Activated CD4-positive, alpha-beta T cell treated with anti-CD3 and anti-CD28 coated beads, Interleukin-2, amount 50 U/mL, for 24 hours (primary cell): ENCODE measurements at regions not wholly inside any gene's neighbourhood (a gene's known extent, or its start where the extent isn't known, plus 50 kb on each side); places are given as distances from the start of the nearest gene placed in this dataset.

Source experiments
- DNase-seq, 2 donors: peaks; one replicate each; pipeline ENCODE4 v3.0.0-alpha.2; 2020; ENCODE audit warnings: low read depth in 1 of 2, low spot score in 1 of 2

DNA sequence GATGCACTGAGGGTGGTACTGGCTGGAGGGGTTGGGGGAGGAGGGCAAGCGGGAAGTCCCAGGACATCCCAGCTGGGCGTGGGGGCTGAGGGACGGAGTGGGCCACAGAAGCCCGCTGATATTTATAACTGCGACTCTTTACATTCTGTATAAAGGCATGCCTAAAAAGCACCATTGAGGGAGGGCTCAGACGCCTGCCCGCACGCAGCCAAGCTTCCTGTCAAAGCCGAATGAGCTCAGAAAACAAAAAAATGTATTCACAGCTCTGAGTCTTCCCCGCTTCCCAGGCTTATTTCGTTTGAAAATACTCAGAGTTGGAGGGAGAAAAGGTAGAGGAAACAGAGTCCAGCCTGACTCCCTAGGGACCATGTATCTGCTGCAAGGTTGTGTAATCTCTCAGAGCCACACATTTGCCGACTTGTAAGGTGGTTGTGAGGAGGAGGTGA is 170.1 kb upstream of the HAAO start:
- DNase-seq: no peak

DNA sequence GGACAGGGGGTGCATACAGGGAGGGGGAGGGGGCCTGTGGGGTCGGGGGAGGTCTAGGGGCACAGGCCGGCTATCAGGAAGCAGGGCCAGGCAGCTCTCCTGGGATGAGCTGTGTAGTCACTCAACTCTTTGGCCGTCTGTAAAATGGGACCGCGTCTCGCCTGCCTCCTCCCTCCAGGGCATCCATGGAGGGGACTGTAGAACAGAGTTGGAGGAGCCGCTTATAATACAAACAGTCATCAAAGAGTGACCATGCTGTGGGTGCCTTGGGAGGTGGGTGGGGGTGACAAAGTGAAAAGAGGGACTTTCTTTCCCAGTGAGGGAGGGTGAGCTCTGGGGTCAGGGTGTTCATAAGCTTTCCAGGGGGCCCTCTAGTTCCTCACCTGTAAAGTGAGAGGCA is 169.6 kb upstream of the HAAO start:
- DNase-seq: no peak

DNA sequence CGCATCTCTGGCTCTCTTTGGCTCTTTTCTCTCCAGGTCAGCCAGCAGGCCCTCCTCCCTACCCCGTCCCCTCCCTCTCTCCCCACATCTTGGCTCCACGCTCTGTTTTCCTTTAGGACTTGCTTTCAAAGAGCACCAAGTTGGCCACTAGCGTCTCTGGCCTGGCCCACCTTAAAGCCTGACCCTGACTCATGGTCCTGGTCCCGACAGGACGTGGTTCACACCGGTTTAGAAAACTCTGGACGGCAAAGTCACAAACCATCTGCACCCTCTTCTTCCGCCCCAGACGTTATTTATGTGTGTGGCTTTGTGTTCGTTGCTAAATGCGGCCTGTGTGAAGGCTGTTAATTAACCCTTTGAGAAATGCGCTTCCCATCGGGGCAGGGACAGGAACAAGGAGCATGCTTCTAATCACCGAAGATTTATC is 169.0 kb upstream of the HAAO start:
- DNase-seq: no peak

DNA sequence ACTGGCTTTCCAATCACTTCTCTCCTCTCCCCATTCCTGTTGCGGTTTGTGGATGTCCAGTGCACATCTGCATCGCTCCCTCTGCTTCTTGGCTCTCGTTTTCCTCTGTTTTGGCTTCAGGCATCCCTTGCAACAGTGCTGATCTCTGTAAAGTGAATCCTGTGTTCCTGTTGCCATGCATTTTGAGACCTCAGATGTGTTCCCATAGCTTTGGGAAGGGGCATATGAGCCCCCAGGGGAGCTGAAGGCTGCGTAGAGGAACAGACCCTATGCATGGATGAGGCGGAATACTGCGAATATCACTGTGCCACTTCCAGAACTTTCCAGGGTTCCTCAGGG is 168.4 kb upstream of the HAAO start:
- DNase-seq: no peak

DNA sequence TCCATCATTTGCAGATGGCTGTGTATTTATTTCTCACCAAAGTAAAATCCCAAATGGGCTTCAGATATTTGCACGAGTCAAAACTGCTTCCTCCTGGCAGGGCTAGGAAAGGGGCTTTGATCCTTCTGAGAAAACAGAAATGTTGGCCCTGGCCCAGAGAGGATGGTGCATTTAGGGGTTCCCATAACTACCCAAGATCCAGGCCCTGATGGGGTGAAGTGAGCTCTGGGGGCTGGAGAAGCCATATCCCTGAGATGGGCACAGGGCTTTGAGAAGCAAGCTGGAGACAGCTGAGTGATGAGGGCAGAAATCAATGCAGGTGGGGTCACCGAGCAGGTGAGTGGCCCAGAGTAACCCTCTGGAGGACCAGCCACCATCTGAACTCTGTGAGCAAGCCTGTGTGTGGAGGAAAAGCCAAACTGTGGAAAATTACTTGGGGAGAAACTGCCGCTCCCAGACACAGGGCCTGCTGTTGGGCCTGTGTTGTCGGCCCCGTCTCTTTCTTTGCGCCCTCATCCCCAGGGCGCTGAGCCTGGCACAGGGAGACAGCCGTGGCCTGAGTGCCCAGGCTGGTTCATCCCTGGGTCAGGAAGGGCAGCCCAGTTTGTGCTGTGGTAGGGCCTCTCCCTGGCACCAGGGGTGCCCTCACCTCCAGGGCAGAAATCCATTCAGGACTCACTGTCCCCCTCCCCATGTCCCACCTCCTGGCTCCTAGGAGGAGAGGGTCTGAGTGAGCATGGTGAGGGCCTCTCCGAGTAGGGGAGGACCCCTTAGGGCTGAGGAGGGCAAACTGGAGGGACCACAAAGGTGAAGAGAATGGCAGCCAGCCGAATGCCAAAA is 167.8 kb upstream of the HAAO start:
- no peak for DNase-seq

DNA sequence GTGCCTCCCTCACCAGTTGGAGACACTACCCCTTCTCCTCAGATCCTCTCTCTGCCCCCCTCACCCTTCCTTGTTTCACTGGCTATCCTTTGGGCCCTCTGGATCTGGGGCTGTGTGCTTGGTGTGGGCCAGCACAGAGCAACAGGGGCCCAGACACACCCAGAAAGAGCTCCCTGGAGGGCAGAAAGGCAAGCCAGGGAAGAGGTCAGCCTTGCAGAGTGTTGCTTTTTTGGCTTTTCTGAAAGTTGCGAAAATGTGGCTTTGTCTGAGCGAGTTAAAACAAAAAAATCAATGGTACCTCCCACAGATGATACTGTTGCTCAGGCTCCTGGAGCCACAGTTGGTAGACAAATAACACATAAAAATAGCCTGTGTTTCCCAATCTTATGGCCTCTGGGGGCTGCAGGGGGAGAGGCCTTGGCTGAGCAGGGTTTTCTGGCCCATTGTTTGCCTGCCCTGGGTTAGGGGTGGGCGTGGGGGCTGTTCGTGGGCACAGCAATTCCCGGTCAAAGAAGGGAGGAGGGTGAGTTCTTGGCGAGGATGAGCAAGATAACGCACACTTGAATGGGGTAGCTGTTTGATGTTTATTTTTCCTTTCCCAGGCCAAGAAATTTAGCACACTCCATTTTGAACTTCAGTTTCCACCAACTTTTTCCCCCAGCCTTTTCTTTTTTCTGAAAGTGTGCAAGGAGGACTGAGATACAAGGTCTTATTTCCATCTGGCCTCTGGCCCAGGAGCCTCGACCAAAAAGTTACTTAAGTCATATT is 167.0 kb upstream of the HAAO start:
- no peak for DNase-seq

DNA sequence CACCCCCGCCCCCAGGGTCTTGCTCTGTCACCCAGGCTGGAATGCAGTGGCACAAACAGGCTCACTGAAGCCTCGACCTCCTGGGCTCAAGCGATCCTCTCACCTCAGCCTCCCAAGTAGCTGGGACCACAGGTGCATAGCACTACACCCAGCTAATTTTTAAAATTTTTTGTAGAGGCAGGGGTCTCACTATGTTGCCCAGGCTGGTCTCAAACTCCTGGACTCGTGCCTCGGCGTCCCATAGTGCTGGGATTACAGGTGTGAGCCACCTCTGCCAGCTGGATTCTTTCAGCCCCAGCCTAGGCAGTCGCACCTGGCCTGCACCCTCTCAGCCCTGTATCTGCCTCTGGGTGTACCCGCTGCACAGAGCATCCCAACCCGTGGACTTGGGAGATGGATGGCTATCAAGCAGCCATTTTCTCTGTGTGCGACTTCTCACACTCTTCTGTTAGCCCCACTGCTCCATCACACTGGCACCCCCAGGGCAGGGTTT is 166.4 kb upstream of the HAAO start:
- DNase-seq: no peak

DNA sequence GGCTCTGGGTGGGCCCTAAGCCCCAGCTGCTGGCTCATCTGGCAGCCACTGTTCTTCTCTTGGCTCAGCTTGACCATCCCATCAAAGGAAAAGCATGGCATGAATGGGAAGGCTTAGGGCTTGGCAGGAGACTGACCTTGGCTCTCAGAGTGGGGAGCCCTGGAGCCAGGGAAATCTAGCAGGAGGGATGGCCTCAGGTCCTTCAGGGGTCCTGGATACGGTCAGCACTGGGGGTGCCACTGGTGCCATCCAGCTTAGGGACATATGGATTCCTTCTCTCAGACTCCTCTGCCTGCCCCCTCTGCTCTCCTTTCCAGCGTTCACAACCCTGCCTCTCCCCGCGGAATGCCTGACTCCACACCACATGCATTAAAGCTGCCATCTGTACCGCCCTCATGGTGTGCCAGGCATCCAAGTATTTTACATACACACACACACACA is 165.5 kb upstream of the HAAO start:
- no peak for DNase-seq

DNA sequence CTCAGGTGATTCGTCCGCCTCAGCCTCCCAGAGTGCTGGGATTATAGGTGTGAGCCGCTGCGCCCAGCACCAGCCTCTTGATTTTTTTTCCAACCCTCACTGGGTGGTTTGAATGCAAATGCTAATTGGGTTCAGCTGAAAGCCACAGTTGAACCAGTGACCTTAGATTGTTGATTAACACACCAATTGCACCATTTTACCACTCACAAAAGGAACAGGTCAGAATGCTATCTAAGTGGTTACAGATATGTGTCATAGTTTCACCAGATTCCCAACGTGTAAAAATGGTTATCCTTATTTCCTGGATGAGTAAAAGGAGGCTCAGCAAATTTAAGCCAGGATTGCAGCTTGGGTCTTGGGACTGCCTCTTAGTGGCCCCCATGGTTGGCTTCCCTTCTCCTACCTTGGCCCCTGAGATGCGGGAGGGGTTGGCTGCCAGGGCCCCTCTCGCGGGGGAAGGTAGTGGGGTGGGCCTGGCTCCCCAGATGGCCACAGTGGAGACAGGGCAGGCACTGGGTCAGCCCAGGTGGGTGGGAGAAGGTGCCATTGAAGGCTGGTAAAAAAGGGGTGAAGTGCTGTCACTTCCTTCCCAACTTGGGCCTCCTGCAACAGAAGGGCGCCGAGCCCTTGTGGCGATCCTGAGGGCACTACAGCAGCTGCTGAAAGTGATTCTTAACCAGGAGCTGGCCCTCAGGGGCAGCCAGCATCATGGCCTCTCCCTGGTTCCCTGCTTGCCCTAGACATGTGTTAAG is 164.9 kb upstream of the HAAO start:
- DNase-seq: no peak

DNA sequence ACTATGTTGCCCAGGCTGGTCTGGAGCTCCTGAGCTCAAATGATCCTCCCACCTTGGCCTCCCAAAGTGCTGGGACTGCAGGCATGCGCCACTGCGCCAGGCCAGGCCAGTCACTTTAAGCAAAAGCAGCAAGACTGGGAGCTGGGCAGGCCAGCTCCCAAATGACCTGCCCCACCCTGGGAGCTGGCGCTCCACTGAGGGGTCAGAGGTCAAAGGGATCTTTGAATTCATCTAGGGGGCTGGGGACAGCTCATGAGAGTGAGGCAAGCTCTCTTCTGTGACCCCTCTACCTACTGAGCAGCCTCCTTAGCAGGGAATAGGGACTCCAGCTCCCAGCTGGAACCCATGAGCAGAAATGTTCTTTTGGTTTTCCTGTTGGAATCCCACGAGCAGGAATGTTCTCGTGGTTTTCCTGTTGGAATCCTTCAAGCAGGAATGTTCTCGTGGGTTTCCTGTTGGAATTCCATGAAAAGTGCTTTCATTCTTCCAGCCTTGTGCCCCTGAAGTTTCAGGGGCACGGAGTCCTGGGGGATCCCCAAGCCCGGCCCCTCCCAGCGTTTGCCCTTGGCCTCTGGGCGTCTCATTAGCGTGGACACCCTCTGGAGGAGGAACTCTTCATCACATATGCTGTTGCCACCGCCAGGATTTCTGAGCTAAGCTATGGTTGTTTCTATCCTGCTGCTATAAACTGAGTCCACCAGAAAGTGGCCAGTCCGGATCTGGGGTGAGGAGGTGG is 162.0 kb upstream of the HAAO start:
- no peak for DNase-seq

DNA sequence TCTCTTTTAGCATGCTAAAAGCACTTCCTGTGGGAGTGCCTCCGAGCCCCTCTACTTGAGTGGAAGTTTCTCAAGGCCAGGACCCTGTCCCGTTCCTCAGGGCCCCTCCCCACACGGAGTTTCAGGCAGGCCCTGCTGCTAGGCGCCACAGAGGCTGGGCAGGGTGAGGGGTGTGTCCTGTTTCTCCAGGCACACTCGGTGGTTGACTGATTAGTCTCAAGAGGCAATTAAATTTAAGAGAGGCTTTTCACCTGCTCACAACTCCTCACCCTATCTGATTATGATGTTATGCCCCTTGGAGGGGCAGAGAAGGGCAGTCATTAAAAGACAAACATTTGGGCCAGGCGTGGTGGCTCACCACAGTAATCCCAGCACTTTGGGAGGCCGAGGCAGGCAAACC is 160.8 kb upstream of the HAAO start:
- DNase-seq: no peak

DNA sequence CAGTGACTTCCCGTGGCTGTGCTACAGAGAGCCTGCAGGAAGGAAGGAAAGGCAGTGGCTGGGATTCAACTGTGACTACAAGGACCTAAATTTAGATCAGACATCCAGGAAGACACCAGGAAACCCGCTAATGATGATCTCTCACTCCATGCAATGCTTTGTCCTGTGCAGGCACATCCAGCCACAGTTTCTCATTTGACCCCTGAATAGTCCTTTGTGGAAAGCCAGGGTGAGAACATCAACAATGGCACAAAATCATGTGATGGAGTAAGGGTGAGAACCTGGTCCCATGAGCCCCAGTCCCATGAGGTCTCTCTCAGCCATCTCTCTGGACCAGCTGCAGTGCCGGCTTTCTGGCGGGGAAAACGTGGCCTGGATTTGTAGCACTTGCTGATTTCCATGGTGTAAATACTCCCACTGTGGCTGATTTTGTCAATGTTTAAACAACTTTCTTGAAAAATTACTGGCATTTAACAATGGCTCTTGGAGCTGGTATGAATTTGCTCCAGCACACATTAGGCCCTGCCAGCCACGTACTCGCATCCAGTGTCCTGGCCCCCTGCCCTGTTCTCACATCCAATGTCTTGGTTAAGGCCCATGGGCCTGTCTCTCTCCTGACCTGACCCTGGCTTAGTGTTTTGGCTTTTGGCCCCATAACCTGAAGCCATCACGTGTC is 159.0 kb upstream of the HAAO start:
- no peak for DNase-seq

DNA sequence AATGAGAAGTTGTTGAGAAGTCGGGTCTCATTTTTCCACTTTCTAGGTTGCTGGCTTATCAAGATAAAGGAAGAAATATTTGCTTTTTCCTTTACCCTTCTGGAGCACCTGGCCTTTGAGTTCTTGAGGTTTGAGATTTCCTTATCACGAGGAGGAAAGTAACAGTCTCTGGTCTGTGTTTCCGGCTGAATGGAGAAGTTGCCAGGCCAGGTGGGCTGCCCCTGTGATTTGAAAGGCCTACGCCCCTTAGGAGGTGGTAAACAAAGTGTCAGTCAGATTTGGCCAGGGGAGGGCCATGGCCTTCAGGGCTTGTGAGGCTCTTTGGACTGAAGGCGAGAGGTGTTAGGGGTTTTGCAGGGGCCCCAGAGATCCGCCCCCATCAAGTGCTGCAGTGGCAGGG is 156.7 kb upstream of the HAAO start:
- no peak for DNase-seq

DNA sequence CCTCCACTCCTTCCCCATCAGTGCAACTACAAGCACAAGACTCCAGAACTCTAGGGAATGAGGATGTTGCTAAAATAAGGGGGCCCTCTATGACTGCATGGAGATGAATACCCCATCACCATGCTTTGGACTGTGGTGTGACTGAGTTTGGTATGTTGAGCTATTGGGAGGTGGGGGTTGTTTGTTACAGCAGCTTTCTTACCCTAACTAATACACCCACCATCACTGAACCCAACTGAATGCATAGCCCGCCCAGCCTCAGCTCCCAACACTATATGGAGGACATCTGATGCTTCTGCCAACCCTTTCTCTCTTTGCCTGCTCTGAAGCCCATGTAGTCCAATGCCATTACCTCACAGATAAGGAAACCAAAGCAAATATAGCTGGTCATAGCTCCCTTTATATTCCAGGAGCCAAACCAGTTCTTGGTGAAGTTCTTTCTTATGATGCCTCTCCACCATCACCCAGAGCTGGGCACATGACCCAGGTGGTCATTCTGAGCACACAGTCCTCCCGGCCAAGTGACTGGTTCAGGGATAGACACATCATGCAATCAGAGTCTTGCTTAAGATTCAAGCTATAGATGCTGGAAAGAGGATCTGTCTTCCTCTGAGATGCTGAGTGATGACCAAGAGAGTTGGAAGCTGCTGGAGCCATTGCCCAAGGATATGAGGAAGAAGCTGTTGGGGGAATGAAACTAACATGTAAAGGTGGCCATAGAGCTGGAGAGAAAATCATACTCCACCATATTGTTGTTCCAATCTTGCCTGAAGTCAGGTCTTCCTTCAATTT is 155.6 kb upstream of the HAAO start:
- no peak for DNase-seq

DNA sequence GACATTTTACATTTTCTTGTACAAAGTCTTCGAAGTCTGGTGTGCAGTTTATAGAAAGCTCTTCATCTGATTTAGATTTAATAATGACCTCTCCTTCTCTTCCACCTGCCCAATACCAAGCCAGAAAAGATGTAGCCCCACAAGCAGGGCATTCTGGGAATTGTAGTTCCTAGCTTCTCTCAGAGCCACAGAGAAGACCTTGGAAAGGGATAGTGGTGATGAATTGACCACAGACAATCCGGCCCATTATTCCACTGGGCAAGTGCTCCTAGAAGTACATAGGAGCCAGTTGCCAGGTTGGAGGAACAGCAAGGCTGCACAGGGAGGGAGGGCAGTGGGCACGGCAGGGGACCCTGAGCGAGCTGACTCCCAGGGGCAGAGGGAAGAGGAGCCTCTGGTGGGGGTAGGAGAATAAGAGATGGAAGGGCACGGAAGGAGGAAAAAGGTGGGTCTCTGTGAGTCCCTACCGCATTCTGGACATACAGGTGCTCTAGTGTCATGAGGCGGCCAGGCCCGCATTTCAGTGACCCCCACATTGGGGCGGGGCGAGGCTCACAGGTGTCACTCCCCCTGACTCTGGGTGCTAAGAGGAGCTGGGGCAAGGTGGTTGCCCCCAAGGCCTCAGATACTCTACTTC is 152.5 kb upstream of the HAAO start:
- no peak for DNase-seq

DNA sequence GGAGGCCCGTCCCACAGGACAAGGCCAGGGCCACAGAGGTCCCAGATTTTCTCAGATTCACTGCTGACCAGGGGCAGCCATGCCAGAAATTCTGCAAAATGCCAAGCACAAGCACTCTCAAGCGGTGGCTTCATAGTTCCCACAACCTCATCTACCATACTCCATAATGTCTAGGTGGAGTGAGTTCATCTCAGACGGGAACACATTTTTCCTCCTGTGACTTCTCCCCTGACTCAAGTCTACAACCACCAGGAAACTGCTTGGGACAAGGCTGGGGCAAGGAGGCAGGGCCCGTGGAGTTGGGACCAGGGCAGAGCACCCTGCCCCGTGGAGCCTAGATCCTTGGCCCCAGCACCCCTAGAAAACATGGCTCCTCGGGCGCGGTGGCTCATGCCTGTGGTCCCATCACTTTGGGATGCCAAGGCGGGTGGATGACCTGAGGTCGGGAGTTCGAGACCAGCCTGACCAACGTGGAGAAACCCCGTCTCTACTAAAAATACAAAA is 150.7 kb upstream of the HAAO start:
- no peak for DNase-seq

DNA sequence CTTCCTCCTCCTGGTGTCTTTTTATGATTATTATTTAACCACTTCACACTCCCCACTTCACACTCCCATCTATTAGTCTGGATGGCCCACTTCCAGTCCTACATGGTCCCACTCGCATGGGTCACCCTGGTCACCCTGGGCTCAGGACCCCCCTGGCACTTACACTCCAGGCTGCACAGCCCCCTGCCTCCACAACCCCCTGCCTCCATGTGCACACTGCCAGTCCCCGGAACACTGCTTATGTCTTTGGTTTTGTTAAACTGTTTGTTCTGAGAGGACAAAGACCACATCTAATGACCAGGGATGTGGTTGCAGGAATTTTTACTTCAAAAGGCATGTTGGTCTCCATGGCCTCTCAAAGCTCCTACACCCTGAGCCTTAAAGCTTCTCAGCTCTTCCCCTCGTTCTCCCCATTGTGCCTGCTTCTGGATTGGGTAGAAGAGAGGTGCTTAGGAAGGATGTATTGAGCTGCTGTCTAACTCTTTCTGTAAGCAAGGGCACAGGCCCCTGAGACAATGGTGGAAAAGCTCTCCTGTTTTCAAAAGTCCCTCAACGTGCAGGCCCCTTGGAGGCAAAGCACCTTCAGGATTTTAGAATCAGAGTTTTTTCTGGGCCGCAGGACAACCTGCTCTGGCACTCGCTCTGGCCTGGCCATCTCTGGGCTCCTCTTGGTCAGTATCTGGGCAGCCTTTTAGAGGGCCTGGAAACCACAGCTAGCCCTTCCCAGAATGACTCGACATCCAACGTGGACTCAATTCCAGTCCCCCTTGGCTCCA is 150.0 kb upstream of the HAAO start:
- no peak for DNase-seq

DNA sequence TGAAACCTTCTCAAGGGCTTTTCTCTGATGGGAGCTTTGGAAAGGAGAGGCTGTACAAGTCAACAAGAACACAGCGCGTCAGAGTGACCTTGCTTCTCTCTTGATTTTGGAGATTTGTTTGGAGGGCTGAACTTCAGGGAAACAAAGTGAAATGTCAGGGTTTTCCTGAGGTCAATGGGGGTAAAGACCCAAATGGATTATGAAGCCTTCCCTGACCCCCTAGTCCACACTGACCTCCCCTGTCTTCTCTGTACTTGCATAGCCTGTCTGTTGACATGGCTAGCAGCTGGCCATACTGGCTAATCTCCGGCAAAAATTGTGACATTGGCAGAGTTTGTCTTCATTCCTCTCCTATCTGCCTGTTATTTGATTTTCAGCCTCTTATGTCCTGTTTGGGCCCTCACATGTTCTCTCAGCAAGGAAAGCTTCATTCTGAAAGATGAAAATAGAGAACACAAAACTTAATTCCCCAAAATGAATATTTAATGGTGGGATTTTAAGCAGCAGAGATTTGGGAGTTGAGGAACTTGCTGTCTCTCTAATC is 149.3 kb upstream of the HAAO start:
- DNase-seq: no peak
